IPS-NIHi11 (cell line): ENCODE measurements at regions not wholly inside any gene's neighbourhood (a gene's known extent, or its start where the extent isn't known, plus 50 kb on each side); places are given as distances from the start of the nearest gene placed in this dataset.

ENCODE experiments used
- DNase-seq: peaks from one replicate; pipeline ENCODE4 v3.0.0; 2012; ENCODE audit warnings: mixed read lengths, low spot score

DNA sequence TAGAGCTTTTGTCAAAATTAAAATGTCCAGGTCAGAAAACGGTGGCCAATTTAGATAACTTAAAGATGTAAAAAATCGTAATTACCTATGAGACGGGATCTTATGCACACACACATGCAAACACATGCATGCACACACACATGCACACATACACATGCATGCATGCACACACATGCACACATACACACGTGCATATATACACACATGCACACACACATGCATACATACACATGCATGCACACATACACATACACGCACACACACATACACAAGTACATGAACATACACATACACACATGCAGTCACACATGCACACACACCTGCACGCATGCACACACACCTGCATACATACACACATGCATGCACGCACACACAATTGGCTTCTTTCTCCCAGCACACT is 362.0 kb downstream of the IRX1 start:
- DNase-seq = no peak

- DNase-seq = no peak
Measured at GRCh38 chr5:3958389-3958788, 362.8 kb downstream of the IRX1 start.

DNA sequence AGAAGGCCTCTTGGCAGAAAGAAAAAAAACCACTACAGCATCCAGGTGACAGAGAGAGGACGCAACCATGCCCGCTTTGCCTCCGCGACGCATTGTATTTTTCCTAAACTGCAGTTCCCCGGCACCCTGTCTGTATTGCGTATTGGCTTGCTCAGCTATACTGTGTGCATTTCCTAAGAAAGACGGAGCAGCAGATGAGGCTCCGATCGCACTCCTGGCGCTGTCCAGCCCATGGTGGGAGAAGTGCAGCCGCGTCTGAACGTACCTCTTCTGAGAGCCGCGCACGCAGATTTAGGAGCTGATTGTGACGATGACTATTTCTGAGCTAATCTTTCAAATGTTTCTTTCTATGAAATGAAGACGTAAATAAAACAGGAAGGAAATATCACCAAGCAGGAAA is 366.5 kb downstream of the IRX1 start:
- no peak for DNase-seq

GRCh38 chr5:3963652-3964051 is 368.0 kb downstream of the IRX1 start:
- no peak for DNase-seq

DNA sequence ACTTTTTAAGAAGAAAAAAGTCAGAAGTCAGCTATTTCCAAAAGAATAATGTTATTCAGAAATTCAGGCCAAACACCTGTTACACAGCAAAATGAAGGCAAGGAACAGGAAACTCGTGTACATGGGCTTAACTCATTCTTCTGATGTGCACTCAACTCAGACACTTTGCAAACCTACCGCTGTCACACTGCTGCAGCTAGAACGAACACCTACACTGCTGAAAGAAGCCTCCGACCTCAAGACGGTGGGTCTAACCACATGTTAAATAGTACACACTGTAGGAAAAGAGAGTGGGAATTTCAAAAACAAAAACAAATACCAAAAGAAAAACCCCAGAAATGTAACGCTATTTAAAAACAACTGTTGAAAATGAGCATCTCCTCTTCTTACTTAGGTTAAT is 384.5 kb downstream of the IRX1 start:
- DNase-seq = no peak

DNA sequence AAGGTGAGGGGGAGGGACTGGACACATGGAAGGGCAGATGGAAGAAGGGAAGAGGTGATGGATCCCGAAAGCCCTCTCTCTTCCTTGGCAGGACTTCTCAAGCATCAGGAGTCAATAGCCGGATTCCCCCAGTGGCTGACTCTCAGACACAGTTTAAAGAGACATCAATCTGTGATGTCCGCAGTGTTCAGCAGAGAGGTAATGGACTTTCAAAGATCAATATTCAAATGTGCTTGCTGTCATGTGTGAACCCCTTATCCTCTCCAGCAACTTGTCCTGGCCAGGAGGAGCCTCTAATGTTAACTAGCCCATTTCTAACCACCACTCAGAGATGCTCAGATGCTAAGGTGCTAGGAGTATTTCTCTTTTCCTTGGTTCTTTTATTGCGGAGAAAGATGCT is 392.2 kb downstream of the IRX1 start:
- DNase-seq = no peak

- no peak for DNase-seq
Measured at GRCh38 chr5:3993856-3994473, 398.3 kb downstream of the IRX1 start.

DNA sequence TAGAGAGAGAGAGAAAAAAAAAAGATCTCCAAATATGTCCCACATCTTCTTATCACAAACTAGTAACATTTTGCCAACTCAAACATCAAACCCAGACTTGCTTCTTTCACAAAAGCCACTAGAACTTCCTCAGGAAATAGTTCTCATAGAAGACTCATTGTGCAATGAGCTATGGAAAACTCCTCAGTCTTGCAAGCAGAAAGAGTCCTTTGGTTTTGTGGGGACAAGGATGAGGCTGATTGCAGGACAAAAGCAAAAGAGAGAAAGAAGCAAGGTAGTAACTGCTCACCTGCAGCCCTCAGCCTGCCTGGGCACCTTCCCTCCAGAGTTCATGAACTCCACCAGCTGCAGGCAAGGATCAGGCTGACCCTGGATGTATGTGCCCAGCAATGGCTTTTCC is 399.0 kb downstream of the IRX1 start:
- no peak for DNase-seq

GRCh38 chr5:3995954-3996619 is 400.5 kb downstream of the IRX1 start:
- DNase-seq = no peak

DNA sequence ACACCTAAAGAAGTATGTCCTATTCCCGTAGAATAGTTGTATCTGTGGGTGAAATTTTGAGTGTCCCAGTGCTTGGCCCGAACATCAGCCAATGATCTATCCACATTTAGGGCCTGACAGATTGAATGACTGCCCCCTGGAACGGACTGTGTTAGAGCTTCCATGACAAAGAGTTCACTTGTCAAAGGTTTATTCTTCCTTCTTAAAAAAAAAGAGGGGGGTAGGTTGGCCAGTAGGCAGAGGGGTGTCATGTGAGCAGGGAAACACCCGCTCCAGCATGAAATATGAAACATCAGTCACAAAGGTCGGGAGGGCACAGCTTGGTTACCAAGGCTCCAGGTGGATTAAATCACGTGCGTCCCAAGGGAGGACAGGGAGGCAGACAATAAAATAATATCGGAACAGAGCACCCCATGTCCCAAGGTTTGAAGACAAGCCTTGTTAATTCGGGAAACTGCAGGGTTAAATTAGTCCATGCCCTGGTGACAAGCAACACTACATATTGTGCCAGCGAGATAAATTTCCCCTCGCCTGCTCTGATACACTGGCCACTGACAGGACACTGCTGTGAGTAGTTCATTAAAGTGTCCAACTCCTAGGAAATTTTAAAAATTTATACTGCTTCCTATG is 401.2 kb downstream of the IRX1 start:
- no peak for DNase-seq

DNA sequence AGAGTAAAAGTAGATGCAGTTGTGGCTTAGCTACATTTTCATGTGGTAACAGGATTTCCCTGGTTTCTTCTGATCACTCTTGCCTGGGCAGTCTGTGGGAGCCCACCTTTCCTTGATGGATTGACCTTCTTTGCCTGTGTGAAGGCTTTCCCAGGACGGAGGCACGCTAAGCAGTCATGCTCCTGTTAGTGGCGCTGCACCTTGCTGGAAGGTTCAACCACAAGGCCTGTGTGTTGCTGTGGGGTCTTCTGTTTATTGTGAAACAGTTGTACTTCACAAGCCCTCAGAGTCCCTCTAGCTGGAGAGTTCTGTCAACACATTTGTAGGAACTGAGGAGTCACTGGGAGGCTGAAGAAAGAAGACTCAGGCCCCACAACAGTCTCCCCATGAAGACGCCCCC is 402.0 kb downstream of the IRX1 start:
- no peak for DNase-seq

DNA sequence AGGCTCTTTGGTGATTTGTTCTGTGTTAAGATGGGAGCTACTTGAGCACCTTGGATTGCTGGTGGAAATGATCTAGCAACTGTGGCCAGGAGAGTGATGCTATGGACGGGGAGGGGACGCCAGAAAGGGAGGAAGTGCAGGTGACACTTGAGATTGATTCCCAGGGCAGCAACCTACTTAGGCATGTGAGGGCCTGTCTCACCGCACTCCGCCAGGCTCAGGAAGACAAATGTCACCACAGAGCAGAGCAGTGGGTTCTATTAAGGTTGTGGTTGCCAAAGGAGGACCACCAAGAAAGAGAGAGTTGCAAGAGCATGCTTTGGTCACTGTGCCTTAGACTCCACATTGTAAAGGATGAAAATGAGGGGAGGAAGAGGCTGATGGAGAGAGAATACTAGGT is 404.3 kb downstream of the IRX1 start:
- DNase-seq = no peak

- DNase-seq = no peak
Measured at GRCh38 chr5:4001004-4001403, 405.4 kb downstream of the IRX1 start.

- no peak for DNase-seq
Measured at GRCh38 chr5:4001758-4002533, 406.3 kb downstream of the IRX1 start.

GRCh38 chr5:4005335-4005734 is 409.7 kb downstream of the IRX1 start:
- DNase-seq = peak; percentile 21

GRCh38 chr5:4007001-4007400 is 411.4 kb downstream of the IRX1 start:
- DNase-seq = no peak

DNA sequence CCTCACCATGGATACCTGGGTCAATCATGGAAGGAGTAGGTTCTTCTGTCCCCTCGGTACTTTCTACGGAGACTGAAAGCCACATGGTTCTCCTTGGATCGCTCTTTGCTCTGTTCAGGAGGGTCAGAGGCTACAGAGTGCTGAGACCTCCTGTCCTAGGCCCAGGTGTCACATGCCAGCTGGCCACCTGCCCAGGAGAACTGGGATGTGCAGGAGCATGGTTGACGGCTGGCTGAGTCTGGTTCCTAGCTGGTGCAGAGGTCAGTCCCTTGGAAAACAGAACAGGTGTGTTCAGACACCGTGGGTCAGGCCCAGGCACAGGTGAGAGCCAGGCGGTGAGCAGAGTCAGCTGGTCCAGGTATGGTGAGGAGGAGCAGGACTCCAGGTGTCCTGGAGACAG is 416.3 kb downstream of the IRX1 start:
- DNase-seq = no peak

GRCh38 chr5:4013106-4013898 is 417.7 kb downstream of the IRX1 start:
- DNase-seq = no peak

DNA sequence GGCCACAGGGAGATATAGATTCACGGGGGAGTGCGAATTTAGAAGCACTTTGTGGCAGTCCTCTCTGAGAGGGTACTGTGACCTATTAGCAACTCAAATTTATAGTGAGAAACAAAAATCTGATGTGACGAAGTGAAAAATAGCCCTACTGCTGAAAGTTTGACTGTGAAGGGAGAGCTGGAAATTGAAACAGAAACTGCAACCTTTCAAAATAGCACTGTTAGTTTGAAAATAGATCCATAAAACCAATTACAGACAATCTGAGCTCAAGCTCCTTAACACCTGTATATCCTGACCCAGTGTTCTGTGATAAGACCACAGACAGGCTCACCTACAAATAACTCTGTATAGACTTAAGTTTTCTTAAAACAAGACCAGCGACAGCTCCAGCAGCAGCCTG is 420.1 kb downstream of the IRX1 start:
- no peak for DNase-seq

DNA sequence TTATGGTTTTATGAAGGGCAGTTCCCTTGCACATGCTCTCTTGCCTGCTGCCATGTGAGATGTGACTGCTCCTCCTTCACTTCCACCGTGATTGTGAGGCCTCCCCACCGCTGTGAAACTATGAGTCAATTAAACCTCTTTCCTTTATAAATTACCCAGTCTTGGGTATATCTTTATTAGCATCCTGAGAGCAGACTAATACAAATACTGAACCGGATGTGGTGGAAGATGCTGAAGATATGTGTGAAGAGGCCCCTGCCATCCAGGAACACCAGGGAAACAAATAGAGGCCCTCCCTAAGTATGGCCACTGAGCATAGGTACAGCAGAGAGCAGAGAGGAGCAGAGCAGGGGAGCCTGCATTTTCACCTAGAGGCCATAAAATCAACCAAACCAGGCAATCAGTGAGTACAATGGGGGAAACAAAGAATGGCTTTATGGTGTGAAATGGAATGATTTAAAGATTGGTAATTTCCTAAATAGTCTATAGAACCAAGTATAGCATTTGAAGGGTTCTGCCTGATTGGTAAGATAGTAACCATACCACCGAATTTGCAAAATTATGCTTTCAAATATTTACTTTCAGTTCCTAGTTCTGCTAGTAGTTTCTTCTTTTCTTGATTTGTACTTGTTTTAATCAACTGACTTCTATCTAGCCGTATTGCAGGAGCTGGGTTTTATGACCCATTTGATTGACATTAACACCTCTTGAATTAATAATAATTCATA is 421.6 kb downstream of the IRX1 start:
- DNase-seq = no peak

GRCh38 chr5:4018007-4018406 is 422.4 kb downstream of the IRX1 start:
- no peak for DNase-seq
